ENCODE measurements at regions not wholly inside any gene's neighbourhood (a gene's known extent, or its start where the extent isn't known, plus 50 kb on each side); places are given as distances from the start of the nearest gene placed in this dataset.

DNA sequence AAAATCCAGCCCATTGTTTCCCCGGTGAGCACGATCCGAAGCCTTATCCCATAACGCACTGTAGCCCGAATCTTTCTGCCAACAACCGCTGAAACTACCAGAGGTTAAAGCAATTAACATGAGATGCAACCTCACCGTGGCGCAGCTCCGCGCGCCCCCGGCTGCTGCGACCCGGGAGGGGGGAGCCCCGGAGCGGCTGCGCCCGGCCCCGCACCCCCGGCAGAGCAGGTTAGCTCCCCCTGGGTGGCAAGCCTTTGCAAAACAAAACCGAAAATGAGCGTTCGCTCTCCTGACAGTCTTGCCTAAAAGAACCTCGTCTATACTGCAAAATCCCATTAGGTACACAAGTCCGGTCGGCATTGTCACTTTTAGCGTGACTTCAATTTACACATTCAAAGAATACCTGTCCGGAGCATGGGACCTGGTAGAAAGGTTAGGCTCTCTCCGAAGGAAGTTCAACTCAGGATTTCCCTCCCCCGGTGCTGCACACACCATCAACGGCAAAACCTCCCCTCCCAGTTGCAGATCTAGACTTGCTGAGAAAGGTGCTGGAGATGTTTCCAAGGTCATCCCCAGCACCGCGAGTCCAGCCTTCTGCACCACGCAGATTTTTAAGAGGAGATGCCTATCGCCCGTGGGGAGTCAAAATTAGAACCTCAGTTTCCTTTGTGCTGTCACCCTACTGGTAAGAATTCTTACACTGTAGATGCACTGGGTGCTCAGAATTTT is 107.5 kb downstream of the ZNF281 start:
- no peak for TF ChIP-seq EZH2 (IDR thresholded peaks at IDR 0.05; ENCODE audit: borderline replicate concordance, insufficient read depth, low read depth, low read length, poor library complexity, severe bottlenecking)
- TF ChIP-seq, protein P1, sequence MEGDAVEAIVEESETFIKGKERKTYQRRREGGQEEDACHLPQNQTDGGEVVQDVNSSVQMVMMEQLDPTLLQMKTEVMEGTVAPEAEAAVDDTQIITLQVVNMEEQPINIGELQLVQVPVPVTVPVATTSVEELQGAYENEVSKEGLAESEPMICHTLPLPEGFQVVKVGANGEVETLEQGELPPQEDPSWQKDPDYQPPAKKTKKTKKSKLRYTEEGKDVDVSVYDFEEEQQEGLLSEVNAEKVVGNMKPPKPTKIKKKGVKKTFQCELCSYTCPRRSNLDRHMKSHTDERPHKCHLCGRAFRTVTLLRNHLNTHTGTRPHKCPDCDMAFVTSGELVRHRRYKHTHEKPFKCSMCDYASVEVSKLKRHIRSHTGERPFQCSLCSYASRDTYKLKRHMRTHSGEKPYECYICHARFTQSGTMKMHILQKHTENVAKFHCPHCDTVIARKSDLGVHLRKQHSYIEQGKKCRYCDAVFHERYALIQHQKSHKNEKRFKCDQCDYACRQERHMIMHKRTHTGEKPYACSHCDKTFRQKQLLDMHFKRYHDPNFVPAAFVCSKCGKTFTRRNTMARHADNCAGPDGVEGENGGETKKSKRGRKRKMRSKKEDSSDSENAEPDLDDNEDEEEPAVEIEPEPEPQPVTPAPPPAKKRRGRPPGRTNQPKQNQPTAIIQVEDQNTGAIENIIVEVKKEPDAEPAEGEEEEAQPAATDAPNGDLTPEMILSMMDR (IDR thresholded peaks at IDR 0.05): peak; percentile 35
